CD4-positive, alpha-beta T cell treated with Interleukin-12 subunit alpha and Interleukin-12 subunit beta, for 1 hour (primary cell): ENCODE measurements at regions not wholly inside any gene's neighbourhood (a gene's known extent, or its start where the extent isn't known, plus 50 kb on each side); places are given as distances from the start of the nearest gene placed in this dataset.

Experiments
- DNase-seq: peaks from one replicate; pipeline ENCODE4 v3.0.0-alpha.2; 2020

DNA sequence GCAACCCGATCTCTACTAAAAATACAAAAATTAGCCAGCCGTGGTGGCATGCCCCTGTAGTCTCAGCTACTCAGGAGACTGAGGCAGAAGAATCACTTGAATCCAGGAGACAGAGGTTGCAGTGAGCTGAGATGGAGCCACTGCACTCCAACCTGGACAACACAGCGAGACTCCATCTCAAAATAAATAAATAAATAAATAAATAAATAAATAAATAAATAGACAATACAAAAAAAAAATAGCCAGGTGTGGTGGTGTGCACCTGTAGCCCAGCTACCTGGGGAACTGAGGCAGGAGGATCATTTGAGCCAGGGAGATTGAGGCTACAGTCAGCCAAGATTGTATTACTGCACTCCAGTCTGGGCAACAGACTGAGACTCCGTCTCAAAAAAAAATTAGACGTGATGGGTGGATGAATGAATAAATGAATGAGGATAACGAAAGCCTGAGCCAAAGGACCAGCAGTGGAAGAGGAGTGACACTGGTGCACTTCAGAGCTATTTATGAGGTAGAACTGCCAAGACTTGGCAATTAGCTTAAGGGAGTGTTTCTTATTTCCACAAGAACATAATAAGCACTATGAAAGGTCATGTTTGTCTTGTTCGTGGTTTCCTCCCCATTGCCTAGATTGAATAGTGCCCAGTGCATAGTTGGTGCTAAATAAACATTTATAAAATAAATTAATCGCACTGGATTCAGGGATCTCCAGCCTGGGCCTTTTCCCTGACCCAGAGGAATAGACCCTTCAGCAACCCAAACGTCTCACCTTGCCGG is 232.2 kb downstream of the IDS start:
- no peak for DNase-seq

DNA sequence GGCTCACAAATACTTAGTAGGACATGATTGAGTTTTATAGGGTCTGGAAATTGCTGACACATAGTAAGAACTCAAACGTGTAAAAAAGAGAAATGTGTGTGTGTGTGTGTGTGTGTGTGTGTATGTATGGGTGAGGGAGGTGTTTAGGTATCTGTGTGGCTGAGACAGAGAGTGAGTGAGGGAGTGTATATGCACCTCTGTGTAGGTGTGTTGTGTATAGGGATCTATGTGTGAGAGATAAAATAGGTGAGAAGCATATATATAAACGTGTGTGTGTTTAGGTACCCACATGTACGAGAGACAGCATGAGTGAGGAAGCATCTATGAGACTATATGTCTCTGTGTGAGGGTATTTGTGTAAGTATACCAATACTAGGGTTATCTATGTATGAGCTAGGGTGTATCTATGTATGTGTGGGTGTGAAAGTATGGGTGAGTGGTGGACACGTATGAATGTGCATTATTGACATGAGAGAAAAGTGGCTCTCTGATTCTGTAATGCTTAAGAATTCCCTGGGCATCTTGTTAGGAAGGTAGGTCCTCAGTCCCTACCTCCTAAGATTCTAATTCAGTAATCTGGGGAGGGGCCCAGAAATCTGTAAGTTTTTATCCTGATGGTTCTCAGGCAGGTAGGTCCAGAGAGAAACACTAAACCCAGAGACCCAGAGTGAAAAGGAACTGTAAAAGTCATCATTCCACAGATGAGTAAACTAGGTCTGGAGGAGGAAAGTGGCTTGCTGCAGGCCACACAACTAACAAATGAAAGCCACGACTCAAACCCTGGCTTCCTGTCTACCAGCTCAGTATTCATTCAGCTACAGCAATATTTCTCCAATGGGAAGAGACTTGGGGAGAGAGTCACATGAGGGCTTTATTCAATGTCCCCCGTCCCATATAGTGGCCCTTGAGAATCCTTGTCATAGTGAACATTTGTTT is 237.0 kb downstream of the IDS start:
- DNase-seq: no peak

DNA sequence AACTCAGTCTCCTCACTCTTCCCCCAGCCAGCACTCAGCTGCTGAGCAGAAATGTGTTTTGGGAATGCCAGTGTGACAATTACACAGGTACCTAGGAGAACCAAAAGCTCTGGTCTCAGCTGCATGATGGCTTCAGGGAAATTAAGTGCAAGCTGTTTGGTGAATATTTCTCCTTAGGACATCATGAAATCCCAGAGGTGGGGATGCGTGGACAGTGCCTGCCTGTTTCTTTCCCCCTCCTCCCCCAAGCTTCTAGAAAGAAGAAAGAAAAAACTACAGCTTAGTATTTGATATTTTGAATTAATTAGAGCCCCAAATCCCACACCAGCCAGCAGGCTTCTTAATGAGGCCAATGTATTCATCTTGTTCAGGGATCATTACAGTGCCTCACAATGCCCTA is 243.0 kb downstream of the IDS start:
- no peak for DNase-seq

DNA sequence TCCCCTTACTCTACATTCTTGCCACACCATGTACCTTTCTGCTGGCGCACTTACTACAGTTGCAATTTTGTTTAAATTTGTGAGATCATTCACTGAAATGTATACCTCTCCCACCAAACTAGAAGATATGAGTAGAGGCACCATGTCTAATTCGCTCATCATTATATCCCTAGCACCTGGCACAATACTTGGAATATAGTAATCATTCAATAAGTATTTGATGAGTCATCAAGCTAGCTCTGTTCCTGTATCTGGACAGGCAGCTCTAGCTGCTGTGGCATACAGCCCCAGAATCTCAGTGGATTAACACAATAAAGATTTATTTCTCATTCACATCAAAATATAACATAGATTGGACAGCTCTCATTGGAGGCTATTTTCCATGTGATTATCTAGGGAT is 245.9 kb downstream of the IDS start:
- DNase-seq: no peak

DNA sequence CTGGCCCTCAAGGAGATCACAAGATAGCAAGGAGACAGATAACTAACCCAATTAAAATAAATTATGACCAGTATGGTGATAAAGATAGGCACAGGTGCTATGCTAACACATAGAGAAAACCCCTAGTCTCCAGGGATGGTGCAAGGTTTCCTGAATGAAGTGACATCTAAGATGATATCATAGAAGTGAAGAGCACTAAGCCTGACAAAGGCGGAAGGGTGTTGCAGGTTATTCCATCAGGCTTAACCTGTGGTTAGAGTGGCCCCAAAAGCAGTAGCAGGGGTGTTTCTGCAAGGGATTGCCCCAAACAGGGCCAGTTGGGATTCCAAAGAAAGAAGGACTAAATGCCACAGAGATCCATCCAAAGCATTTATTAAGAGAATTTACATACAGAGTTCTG is 249.2 kb downstream of the IDS start:
- DNase-seq: no peak

DNA sequence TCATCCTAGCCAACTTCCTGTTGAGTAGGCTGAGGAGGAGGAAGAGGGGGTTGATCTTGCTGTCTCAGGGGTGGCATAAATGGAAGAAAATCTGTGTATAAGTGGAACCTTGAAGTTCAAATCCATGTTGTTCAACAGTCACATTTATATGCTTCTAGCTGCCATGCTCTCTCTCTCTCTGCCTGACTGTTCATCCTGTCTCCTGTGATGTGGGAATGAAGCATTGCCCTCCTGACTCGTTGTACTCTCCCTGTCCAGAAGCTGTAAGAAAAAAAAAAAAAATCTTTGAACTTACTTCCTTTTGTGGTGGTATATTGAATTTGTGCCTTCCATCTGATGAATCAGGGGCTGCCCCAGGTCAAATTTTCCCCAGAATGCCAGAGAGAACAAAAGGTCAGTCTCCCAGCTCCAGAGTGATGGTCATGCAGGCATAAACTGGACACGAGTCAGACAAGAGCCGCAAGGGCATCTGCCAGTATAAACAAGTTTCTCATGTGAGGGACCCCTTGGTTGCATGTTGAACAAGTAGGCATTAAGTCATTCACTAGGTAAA is 257.0 kb downstream of the IDS start:
- no peak for DNase-seq

DNA sequence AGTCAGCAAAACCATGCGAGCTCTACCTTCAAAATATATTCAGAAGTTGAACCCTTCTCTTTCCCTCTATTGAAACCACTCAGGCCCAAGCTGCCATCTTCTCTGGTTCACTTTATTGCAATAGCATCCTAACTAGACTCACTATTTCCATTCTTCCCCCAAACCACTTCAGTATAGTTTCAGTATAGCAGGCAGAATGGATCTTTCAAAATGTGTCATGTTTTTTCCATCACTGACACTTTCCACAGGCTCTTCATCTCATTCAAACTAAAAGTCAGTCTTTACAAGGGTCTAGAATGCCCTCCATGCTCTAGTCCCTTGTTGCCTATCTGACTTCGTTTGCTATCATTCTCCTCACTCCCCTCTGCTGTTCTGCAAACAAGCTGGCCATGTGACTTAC is 274.4 kb downstream of the IDS start:
- no peak for DNase-seq

DNA sequence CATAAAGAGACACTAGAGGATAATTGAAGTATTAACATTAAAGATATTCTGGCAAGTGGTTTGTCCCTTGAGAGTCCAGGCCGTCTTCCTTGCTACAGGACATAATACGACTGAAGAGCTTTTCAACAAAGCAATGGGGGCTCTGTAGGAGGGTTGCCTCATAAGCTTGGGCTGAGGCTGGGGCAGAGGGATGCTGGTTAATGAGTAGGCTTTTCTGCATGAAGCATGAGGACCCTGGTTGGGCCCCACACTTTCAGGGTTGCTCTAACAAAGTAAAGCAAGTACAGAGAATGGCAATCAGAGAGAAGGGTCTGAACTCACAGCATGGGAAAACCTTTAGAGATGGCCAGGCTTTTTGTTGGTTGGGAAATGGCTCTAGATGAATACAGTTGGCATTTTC is 281.3 kb downstream of the IDS start:
- DNase-seq: no peak

DNA sequence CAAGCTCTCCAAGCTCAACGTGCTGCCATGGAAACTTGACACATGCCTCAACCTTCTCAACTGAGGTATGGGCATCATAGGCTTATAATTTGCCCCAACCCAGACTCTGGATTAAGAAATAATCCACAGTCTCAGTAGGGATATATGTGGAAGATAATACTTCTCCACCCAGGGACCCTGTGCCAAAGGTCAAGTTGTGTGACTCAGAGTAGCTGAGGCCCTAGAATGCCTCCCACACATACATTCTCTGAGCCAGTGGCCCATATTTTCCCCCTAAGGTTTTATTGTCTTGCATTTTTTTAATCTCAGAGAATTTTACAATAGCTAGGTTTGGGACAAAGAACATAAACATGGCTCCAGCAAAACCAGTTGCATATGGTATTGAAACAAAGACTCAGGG is 283.1 kb downstream of the IDS start:
- no peak for DNase-seq

DNA sequence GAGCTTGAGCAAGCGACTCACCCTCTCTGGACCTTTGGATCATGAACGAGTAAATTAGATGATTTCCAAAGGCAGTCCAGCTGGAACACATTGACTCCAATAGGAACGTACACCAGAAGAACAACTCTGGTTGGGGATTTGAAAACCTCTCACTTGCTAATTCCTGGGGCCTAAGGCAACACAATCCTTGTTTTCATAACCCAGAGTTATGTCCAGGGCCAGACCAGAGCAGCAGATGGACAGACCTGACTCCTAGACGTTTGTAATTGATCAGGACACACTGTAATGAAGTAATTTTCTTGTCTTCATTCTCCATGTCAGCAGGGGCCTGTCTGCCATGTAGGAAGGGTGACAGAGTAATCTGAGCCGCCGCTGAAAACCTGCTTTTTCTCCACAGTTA is 283.9 kb downstream of the IDS start:
- DNase-seq: no peak

DNA sequence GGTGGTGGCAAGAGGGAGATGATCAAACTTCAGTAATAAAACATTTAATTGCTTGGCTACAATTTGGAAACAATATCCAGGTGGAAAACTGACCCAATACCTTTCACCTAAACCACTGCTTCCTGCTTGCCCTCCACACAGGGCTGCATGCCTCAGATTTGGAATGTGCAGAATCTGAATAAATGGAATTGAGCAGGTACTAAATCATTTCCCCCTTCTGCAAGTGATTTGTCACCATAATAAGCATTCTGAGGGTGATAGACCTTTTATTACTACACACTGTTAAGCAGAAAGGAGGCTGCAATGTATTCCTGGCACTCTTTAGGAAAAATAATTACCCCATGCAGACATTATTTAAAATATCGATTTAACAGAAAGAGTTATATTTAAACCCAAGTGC is 291.8 kb downstream of the IDS start:
- DNase-seq: no peak

DNA sequence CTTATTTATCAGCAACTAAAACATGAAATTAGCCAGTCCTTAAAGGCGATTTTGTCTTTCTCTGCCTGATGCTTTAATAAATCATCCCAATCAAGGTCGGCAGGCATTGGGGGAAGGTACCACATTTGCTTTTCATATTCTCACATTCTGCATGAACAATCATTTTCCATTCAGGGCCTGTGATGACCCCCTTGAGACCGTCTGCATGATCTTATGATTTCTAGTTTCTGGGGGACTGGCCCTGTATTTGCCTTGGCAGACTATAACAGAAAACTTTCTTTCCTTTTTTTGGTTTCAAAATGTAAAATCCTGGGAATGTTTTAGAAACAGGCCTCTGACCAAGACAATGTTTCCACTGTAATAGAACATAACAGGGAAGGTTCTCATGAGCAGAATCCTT is 296.8 kb downstream of the IDS start:
- DNase-seq: no peak

DNA sequence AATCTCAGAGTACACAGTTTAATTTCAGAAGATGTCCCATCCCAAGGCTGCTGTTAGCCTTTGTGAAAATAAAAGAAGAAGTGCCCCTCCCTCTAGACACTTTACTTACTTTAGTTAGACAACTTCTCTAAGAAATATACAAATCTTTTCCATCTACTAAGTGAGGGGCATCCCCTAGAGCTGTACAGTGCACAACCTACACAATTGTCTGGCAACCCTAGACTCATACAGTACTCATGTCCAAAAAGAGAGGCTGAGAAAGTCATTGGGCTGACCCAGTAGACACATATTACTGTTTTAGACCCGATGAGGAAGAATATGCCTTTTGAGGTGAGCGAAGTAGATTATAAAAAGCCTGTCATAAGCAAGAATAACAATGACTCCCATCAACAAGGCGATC is 297.6 kb downstream of the IDS start:
- no peak for DNase-seq

DNA sequence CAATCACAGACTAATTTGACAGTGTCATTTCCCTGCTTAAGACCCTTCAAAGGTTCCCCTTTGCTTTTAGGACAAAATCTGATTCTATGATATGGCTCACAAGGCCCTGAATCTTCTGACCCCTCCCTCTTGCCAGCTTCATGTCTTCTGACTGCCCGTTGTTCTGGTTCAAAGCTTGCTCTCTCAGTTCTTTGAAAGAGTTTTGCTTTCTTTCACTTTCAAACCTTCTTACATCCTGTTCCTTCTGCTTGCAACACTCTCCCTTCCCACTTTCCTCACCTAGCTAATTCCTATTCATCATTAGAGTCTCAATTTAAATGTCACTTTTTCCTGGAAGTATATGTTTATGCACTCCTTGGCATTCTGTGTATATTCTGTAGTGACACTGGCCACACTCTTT is 299.2 kb downstream of the IDS start:
- DNase-seq: no peak

DNA sequence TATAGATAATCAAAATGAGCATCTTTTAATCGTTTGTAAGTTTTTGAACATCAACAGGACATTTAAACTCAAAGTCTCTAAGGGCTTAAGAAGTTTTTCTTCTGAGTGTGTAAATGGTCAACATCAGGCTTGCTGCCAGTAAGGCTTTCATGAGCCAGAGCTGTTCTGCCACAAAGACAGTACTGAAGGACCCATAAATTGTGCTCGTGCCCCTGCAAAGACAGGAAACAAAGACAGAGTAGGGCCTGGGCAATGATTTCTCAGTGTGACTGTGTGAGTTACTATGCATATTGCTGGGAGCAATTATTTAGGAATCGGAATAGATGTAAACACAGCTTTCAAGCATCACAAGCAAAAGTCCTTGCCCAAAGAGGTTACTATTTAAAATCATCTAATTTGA is 300.0 kb downstream of the IDS start:
- no peak for DNase-seq

DNA sequence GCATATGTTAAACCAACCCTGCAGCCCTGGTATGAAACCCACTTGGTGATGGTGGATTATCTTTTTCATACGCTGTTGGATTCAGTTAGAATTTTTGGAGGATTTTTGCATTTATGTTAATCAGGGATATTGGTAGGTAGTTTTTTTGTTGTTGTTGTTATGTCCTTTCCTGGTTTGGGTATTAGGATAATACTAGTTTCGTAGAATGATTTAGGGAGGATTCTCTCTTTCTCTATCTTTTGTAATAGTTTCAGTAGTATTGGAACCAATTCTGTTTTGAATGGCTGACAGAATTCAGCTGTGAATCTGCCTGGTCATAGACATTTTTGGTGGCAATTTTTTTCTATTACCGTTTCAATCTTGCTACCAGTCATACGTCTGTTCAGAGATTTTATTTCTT is 305.4 kb downstream of the IDS start:
- DNase-seq: no peak

DNA sequence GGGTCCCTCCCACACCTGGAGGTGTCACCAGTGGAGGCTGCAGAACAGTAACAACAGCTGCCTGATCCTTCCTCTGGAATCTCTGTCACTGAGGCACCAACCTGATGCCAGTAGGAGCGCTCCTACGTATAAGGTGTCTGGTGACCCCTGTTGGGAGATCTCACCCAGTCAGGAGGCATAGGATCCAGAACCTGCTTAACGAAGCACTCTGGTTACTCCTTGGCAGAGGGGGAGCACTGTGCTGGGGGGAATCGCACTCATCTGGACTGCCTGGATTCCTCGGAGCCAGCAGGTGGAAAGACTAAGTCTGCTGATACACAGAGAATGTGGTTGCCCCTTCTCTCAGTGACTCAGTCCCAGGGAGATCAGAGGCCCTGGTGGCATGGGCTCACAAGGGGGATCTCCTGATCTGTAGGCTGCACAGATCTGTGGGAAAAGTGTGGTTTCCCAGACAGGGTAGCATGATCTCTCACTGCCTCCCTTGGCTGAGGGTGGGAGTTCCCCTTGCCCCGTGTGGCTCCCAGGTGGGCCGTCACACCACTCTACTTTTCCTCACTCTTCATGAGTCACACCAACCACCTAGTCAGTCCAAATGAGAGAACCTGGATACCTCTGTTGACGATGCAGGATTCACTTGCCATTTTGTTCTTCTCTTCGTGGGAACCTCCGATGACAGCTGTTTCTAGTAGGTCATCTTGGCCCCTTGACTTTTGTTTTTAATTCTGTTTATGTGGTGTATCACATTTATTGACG is 305.9 kb downstream of the IDS start:
- no peak for DNase-seq

DNA sequence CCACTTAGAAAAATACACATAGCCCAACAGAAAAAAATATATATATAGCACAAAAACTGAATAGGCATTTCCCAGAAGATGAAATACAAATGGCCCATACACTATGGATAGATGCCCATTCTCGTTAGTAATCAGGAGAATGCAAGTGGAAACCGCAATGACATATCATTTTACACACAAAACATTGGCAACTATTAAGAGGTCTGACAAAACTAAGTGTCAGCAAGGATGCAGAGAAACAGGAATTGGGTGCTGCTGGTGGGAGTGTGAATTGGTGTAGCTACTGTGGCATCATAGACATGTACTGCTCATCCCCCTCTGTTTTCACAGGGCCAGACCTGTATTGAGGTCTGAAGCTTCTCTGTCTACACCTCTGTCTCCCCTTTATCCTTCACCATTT is 320.0 kb downstream of the IDS start:
- no peak for DNase-seq

DNA sequence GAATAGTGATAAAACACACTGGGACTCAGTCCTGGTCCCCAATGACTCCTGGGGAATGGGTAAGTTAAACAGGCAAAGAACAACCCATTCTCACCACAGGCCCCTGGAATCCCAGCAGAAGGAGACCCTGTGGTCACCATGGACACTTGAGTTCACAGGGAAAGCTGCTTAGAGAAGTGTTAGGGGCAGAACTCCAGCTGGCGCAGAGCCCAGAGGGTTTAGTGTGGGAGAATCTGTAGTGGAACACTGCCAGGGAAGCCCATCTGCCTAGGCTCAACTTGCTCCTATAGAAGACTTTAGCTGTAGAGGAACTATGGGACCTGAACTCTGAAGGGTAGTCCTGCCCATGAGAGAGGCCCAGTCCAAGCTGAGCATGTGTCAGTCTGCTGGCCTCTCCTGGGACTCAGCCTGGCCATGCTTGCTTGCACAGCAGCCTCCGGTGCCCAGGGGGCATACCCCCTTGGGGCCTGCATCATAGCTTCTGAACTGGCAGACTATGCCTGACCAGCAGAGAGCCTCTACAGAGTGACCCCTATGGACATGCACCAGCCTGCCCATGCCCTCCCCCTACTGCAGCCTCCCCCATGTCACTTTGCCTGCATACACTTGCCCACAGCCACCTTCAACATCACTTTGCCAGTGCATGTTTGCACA is 343.5 kb downstream of the IDS start:
- no peak for DNase-seq

DNA sequence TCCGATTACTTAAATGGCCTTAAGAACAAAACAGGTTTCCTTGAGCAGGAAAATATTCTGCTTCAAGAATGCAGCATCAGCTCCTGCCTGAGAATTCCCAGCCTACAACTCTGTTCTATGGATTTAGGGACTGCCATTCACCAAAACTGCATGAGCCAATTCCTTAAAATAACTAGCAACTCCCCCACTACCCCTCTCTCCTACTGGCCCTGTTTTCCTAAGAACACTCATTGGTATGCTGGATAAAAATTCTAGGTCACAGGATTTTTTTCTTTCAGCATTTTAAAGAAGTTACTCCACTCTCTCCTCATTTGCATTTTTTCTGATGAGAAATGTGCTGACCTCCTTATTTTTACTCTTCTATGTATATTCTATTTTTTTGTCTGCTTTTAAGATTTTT is 347.1 kb downstream of the IDS start:
- no peak for DNase-seq

DNA sequence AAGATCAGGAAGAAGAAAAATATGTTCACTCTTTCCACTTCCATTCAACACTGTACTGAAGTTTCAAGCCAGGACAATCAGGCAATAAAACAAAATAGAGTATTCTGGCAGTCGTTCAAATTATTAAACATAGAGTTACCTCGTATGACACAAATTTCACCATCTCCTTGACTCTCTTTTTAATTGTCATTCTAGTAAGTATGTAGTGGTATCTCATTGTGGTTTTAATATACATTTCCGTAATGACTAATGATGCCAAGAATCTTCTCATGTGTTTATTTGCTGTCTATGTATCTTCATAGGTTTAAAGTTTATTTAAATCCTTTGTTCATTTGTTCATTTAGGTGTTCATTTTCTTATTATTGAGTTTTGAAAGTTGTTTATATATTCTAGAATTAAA is 352.2 kb downstream of the IDS start:
- no peak for DNase-seq

DNA sequence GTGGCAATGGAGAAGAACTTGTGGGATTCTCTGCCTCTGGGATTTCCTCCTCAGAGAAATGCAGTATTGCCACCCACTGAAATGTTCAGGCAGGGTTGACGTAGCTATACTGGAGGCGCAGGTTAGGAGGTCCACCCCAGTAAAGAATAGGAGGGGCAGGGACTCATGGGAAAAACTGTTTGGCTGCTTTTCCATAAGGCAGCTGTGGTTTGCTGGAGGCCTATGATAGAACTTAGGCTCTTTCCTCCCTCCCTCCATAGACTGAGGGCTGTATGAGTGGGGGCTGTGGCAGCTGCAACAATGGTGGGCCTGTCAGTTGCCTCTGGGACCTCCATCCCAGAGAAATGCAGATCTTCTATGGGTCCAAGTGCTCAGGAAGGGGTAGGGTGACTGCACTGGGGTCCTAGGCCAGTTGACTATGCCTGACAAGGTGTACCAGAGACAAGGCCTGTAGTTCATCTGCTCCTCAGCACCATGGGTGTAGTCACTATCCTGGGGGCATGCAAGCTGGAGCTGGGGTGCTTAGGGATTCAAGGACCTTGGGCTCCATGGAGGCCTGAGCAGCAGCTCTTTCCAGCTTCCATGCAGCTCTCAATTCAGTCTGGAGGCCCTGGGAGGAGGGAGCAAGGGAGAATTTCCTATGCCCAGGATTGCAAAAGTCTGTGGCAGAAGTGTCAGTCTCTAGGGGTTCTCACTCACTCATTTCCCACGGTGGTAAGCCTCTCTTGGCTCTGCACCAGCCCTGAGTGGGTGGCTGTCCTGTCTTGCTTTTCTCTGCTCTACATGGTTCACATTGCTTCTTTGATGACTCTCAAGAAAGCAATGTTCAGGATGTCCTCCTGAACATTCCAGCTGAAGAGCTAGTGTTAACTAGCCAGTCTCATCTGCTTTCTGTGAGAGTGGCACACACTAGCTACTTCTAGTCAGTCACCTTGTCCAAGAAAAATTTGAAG is 353.0 kb downstream of the IDS start:
- no peak for DNase-seq
